ENCODE measurements at regions not wholly inside any gene's neighbourhood (a gene's known extent, or its start where the extent isn't known, plus 50 kb on each side); places are given as distances from the start of the nearest gene placed in this dataset.

DNA sequence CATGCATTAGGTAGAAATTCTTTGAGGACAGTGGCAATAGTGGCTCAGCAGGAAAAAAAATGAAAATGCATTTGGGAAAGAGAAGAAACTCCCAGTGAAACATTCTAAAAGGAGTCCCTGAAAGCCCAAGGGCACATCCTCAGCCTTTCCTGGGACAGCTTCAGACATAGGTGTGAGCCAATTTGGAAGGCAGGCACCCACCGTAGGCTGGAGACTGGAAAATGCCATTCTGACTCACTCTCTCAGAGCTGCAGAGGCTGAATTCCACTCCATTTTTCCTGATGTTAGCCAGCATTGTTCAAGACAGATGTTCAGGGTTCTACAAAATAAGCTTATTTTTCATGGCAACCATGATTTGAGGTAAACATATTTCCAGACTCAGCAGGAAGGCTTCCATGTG is 379.0 kb upstream of the FZD8 start:
- H3K4me3 ChIP-seq (ENCODE audit: low read depth, low read length) = no peak overlapping the region
- DNase-seq (ENCODE audit: low read depth) = no peak
- TF ChIP-seq, protein P1, sequence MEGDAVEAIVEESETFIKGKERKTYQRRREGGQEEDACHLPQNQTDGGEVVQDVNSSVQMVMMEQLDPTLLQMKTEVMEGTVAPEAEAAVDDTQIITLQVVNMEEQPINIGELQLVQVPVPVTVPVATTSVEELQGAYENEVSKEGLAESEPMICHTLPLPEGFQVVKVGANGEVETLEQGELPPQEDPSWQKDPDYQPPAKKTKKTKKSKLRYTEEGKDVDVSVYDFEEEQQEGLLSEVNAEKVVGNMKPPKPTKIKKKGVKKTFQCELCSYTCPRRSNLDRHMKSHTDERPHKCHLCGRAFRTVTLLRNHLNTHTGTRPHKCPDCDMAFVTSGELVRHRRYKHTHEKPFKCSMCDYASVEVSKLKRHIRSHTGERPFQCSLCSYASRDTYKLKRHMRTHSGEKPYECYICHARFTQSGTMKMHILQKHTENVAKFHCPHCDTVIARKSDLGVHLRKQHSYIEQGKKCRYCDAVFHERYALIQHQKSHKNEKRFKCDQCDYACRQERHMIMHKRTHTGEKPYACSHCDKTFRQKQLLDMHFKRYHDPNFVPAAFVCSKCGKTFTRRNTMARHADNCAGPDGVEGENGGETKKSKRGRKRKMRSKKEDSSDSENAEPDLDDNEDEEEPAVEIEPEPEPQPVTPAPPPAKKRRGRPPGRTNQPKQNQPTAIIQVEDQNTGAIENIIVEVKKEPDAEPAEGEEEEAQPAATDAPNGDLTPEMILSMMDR (IDR thresholded peaks at IDR 0.05; ENCODE audit: low read depth, low read length, missing control alignments) = no peak

DNA sequence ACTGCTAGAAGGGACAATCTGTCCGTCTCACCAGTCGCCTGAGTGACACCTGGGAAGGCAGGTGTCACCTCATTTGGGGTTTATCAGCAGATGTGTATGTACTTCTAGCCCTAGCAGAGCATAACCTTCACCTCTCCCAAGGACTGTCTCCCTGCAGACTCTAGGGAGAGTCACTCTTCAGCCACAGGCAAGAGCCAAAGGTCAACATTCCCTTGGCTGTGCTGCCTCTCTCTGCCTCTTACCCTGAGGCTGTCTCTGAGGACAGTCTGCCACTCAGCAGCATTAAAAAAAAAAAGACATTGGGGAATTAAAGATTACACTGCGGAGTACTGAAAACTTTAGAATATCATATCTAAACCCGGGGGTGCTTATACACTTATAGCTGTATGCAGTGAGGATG is 377.7 kb upstream of the FZD8 start:
- TF ChIP-seq, protein P1 (IDR thresholded peaks at IDR 0.05; ENCODE audit: low read depth, low read length, missing control alignments) = no peak
- DNase-seq (ENCODE audit: low read depth) = no peak
- H3K4me3 ChIP-seq (ENCODE audit: low read depth, low read length) = no peak overlapping the region

DNA sequence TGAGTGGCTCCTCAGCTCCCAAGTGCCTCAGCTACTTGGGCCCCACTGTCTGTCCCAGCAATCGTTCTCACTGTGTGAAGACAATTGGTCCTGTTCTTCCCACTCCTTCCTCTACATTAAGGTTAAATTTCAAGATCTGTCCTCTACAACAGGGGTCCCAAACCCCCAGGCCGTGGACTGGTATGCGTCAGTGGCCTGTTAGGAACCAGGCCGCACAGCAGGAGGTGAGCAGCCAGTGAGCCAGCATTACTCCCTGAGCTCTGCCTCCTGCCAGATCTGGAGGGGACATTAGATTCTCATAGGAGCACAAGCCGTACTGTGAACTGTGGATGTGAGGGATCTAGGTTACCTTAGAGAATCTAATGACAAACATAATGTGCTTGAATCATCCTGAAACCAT is 376.9 kb upstream of the FZD8 start:
- TF ChIP-seq, protein P1 (IDR thresholded peaks at IDR 0.05; ENCODE audit: low read depth, low read length, missing control alignments) = no peak
- H3K4me3 ChIP-seq (ENCODE audit: low read depth, low read length) = no peak overlapping the region
- no peak for DNase-seq (ENCODE audit: low read depth)

DNA sequence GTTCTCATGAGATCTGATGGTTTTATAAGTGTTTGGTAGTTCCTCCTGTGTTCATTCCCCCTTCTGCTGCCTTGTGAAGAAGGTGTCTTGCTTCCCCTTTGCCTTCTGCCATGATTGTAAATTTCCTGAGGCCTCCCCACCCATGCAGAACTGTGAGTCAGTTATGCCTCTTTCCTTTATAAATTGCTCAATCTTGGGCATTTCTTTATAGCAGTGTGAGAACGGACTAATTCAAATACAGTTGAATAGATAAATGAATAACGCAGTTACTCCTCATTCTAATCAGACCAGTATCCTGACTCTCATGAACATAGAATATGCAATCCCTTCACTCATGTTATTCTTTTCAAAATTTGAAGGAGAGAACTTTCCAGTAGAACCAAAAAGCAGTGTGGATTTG is 375.0 kb upstream of the FZD8 start:
- no peak for DNase-seq (ENCODE audit: low read depth)
- TF ChIP-seq, protein P1 (IDR thresholded peaks at IDR 0.05; ENCODE audit: low read depth, low read length, missing control alignments) = no peak
- no peak overlapping the region for H3K4me3 ChIP-seq (ENCODE audit: low read depth, low read length)

DNA sequence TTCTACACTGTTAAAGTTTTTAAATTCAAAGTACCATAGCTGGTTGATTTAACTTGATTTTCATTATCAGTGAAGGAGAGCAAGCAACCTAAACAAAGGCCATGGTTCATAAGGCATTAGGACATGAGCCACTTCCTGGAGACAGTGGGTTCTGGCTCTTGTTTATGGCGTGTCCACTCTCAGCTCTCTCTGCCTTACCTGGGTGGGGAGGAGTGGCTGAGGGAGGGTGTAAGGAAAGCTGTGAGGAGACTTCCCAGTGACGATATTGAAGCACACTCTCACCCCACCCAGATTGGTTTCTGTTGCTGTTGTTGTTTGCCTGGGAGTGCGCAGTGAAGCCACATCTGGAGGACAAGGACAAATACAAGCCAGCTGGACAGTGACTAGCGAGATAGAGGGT is 365.3 kb upstream of the FZD8 start:
- H3K4me3 ChIP-seq (ENCODE audit: low read depth, low read length) = no peak overlapping the region
- TF ChIP-seq, protein P1 (IDR thresholded peaks at IDR 0.05; ENCODE audit: low read depth, low read length, missing control alignments) = no peak
- no peak for DNase-seq (ENCODE audit: low read depth)

DNA sequence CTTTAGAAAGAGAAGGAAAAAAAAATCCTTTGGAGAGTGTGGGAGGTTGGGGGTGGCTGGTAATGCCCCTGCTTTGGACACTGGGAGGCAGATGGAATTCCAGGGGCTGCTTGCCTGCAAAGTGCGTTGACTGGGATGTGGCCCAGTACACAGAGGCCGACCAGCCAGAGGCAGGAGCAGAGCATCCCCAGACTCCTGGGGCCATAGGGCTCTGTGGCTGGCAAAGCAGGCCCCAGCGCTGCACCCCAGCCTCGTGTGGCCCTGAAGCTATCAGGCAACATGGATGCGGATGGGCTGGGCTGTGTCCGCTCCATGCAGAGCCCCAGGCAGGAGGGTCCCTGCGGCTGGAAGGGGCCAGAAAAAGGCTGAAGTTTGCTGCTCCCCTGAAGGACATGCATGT is 361.6 kb upstream of the FZD8 start:
- TF ChIP-seq, protein P1 (IDR thresholded peaks at IDR 0.05; ENCODE audit: low read depth, low read length, missing control alignments) = no peak
- DNase-seq (ENCODE audit: low read depth) = no peak

DNA sequence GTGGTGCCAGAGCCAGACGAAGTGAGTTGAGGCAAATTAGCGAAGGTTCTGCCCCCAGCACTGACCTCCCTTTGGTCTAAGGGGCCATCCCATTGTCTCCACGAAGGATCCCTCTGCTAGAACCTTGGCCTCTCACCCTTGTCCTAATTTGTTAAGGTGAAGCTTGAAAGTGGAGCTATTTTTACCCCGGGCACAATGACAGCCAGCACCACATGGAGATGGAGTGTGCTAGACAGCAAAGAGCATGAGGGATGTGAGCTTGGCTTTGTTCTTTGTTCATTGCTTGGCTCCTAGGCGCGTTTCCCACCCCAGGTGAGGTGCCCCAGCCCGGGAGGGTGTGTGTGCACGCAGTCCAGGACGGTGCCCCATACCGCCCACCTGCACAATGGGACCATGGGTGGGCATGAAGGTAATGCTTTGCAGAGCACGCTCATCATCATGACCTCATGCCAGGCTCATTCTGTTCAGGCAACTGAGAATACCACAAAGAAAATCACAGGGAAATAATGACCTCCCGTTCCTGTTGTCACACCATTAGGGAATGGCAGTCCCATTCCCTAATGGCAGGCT is 361.0 kb upstream of the FZD8 start:
- TF ChIP-seq, protein P1 (IDR thresholded peaks at IDR 0.05; ENCODE audit: low read depth, low read length, missing control alignments) = no peak
- no peak for DNase-seq (ENCODE audit: low read depth)
- no peak overlapping the region for H3K4me3 ChIP-seq (ENCODE audit: low read depth, low read length)

More for the DNA sequence above, 361.6 kb upstream of the FZD8 start:
- no peak overlapping the region for H3K4me3 ChIP-seq (ENCODE audit: low read depth, low read length)
